H9 (cell line): ENCODE measurements at regions not wholly inside any gene's neighbourhood (a gene's known extent, or its start where the extent isn't known, plus 50 kb on each side); places are given as distances from the start of the nearest gene placed in this dataset.

ENCODE experiments used
- DNase-seq: peaks from one replicate; pipeline ENCODE4 v3.0.0-alpha.2; 2017
- H2AFZ ChIP-seq: one replicate; pipeline ENCODE4 v1.6.1; 2013; ENCODE audit warnings: mild to moderate bottlenecking, low read length, control low read depth, moderate library complexity
- H2AK5ac ChIP-seq: 2 replicates; pipeline ENCODE4 v1.6.1; 2013; ENCODE audit warnings: low read length, control low read depth, mixed read lengths; ENCODE audit not compliant: insufficient read length
- H2BK120ac ChIP-seq: one replicate; pipeline ENCODE4 v1.6.1; 2013; ENCODE audit warnings: low read depth, mild to moderate bottlenecking, low read length, control low read depth, inconsistent platforms; ENCODE audit not compliant: poor library complexity, severe bottlenecking
- H2BK12ac ChIP-seq: 2 replicates; pipeline ENCODE4 v1.6.1; 2013; ENCODE audit warnings: low read length, control low read depth, mixed read lengths, low read depth; ENCODE audit not compliant: insufficient read length
- H2BK15ac ChIP-seq: 2 replicates; pipeline ENCODE4 v1.6.1; 2013; ENCODE audit warnings: low read depth, low read length, control low read depth
- H2BK20ac ChIP-seq: one replicate; pipeline ENCODE4 v1.6.1; 2013; ENCODE audit warnings: low read depth, mild to moderate bottlenecking, low read length, control low read depth, inconsistent platforms; ENCODE audit not compliant: poor library complexity, severe bottlenecking
- H2BK5ac ChIP-seq: 2 replicates; pipeline ENCODE4 v1.6.1; 2013; ENCODE audit warnings: low read length, control low read depth, mixed read lengths; ENCODE audit not compliant: insufficient read length
- H3K14ac ChIP-seq: 2 replicates; pipeline ENCODE4 v1.6.1; 2013; ENCODE audit warnings: low read length, control low read depth; ENCODE audit not compliant: insufficient read depth
- H3K18ac ChIP-seq: 2 replicates; pipeline ENCODE4 v1.6.1; 2013; ENCODE audit warnings: low read depth, mild to moderate bottlenecking, mixed read lengths, low read length, control low read depth; ENCODE audit not compliant: insufficient read length
- H3K23ac ChIP-seq: 2 replicates; pipeline ENCODE4 v1.6.1; 2013; ENCODE audit warnings: low read length, control low read depth, mixed read lengths, low read depth; ENCODE audit not compliant: insufficient read length
- H3K23me2 ChIP-seq: 2 replicates; pipeline ENCODE4 v1.6.1; 2013; ENCODE audit warnings: low read depth, mild to moderate bottlenecking, mixed read lengths, low read length, control low read depth; ENCODE audit not compliant: insufficient read length, poor library complexity, severe bottlenecking
- H3K27ac ChIP-seq: 2 replicates; pipeline ENCODE4 v1.5.1; 2013; ENCODE audit warnings: low read length, control low read depth, mixed read lengths, low read depth; ENCODE audit not compliant: insufficient read length
- H3K27me3 ChIP-seq: 2 replicates; pipeline ENCODE4 v1.6.1; 2013; ENCODE audit warnings: low read length, control low read depth, inconsistent platforms; ENCODE audit not compliant: insufficient read depth
- H3K4ac ChIP-seq: 2 replicates; pipeline ENCODE4 v1.6.1; 2013; ENCODE audit warnings: low read depth, mild to moderate bottlenecking, control low read depth, inconsistent platforms, low read length, moderate library complexity
- H3K4me1 ChIP-seq: 2 replicates; pipeline ENCODE4 v1.6.1; 2013; ENCODE audit warnings: low read length, control low read depth, inconsistent platforms; ENCODE audit not compliant: insufficient read depth
- H3K4me2 ChIP-seq: 2 replicates; pipeline ENCODE4 v1.6.1; 2013; ENCODE audit warnings: low read length, control low read depth, mixed read lengths; ENCODE audit not compliant: insufficient read length, insufficient read depth
- H3K56ac ChIP-seq: 2 replicates; pipeline ENCODE4 v1.6.1; 2013; ENCODE audit warnings: low read depth, mild to moderate bottlenecking, mixed read lengths, low read length, control low read depth; ENCODE audit not compliant: insufficient read length
- H3K79me1 ChIP-seq: 2 replicates; pipeline ENCODE4 v1.6.1; 2013; ENCODE audit warnings: low read depth, mild to moderate bottlenecking, moderate library complexity, low read length, control low read depth, inconsistent platforms; ENCODE audit not compliant: insufficient read depth, poor library complexity, severe bottlenecking
- H3K79me2 ChIP-seq: 2 replicates; pipeline ENCODE4 v1.6.1; 2013; ENCODE audit warnings: low read length, control low read depth, inconsistent platforms; ENCODE audit not compliant: insufficient read depth
- H3K9ac ChIP-seq: 2 replicates; pipeline ENCODE4 v1.6.1; 2013; ENCODE audit warnings: low read length, control low read depth, mixed read lengths; ENCODE audit not compliant: insufficient read length; ENCODE audit errors: extremely low read depth
- H3K9me3 ChIP-seq: one replicate; pipeline ENCODE4 v1.6.1; 2013; ENCODE audit warnings: low read depth, low read length, inconsistent platforms; ENCODE audit not compliant: control insufficient read depth
- H3T11ph ChIP-seq: one replicate; pipeline ENCODE4 v1.6.1; 2013; ENCODE audit warnings: mild to moderate bottlenecking, low read length, control low read depth, inconsistent platforms
- H4K20me1 ChIP-seq: one replicate; pipeline ENCODE4 v1.6.1; 2013; ENCODE audit not compliant: control insufficient read depth, insufficient read length, insufficient read depth
- H4K5ac ChIP-seq: 2 replicates; pipeline ENCODE4 v1.6.1; 2013; ENCODE audit warnings: low read depth, mild to moderate bottlenecking, mixed read lengths, low read length, control low read depth; ENCODE audit not compliant: insufficient read length
- H4K8ac ChIP-seq: replicated peaks from 2 replicates; pipeline ENCODE4 v1.6.1; 2013; ENCODE audit warnings: low read length, control low read depth, mixed read lengths, low read depth; ENCODE audit not compliant: insufficient read length
- H4K91ac ChIP-seq: 2 replicates; pipeline ENCODE4 v1.6.1; 2013; ENCODE audit warnings: low read depth, mild to moderate bottlenecking, moderate library complexity, mixed read lengths, low read length, control low read depth; ENCODE audit not compliant: insufficient read length
- H3K27ac Mint-ChIP-seq, 3 experiments: 2 replicates in 2 of 3; 3 replicates in 1 of 3; pipeline ENCODE4 v1.8.0; 2020 to 2021; ENCODE audit warnings: mixed read lengths in 3 of 3, mild to moderate bottlenecking in 1 of 3, moderate library complexity in 1 of 3
- H3K27me3 Mint-ChIP-seq: 2 replicates; pipeline ENCODE4 v1.8.0; 2021; ENCODE audit warnings: low read depth, mild to moderate bottlenecking, moderate library complexity, mixed read lengths
- H3K36me3 Mint-ChIP-seq, 3 experiments: 2 replicates in 2 of 3; 3 replicates in 1 of 3; pipeline ENCODE4 v1.8.0; 2020 to 2021; ENCODE audit warnings: low read depth in 3 of 3, mixed read lengths in 3 of 3; ENCODE audit not compliant: insufficient read depth in 1 of 3
- H3K4me1 Mint-ChIP-seq, 2 experiments: 2 replicates each; pipeline ENCODE4 v1.8.0; 2020; ENCODE audit warnings: mixed read lengths in 2 of 2
- H3K4me3 Mint-ChIP-seq, 2 experiments: 2 replicates in 1 of 2; 3 replicates in 1 of 2; pipeline ENCODE4 v1.8.0; 2020 to 2021; ENCODE audit warnings: mild to moderate bottlenecking in 2 of 2, mixed read lengths in 2 of 2, moderate library complexity in 1 of 2
- H3K9me3 Mint-ChIP-seq, 2 experiments: 2 replicates in 1 of 2; 3 replicates in 1 of 2; pipeline ENCODE4 v1.8.0; 2020; ENCODE audit warnings: mild to moderate bottlenecking in 2 of 2, mixed read lengths in 2 of 2, moderate library complexity in 1 of 2
- WGBS: extraction: QIAGEN DNeasy Blood & Tissue Kit; methylation state at CpG from one replicate; pipeline ENCODE4 v1.1.7; 2013; ENCODE audit warnings: missing lambda C conversion rate, low lambda C conversion rate, mixed read lengths; ENCODE audit not compliant: insufficient read length; ENCODE audit errors: extremely low coverage; 5-methylcytosine and 5-hydroxymethylcytosine counted together
- TF ChIP-seq, protein P1 (sequence below): fragments of 200-600 bp; sonication (generic); conservative IDR thresholded peaks from 3 replicates; pipeline ENCODE4 v1.8.0; 2021; ENCODE audit warnings: antibody characterized with exemption, mild to moderate bottlenecking

DNA sequence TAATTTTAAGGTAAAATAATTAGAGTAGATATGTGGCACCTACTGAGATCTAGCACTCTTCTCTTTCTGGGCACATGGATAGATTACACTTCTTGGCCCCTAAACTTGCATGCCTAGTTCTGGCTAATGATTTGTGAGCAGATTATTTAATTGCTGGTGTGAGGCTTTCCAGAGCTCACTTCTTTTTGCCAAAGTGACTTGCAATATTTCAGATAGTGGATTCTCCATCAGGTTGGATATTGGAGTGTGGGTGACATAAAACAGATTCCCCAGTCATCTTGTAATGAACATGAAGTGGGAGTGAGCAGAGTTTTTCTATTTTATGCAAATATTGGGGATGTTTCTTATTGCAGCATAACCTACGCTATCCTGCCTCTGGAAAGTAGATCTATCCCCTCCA, 247.9 kb downstream of the KLF5 start:
- Mint-ChIP-seq H3K27me3 (no peaks in the 10 kb centered on the region), H3K36me3 (peaks cover 0 to 5% (median 0%) of the 10 kb centered on the region in 3 experiments; a peak in 1 of 7 replicates), H3K9me3 (peaks cover 0 to 5% of the 10 kb centered on the region in 2 experiments; a peak in 1 of 5 replicates), H3K27ac (no peak overlapping the region), H3K4me3 (no peak overlapping the region), H3K4me1 (peaks cover 4 to 5% of the 10 kb centered on the region in 2 experiments; a peak in 2 of 4 replicates)
- H3K4me2 ChIP-seq, result no peak overlapping the region
- H3K23me2 ChIP-seq, result no peaks in the 10 kb centered on the region
- no peak overlapping the region for H3K23ac ChIP-seq
- H2BK5ac ChIP-seq, result no peak overlapping the region
- no peak overlapping the region for H4K91ac ChIP-seq
- H3K9ac ChIP-seq, result no peak overlapping the region
- H2BK20ac ChIP-seq, result no peak overlapping the region
- no peak overlapping the region for H3K27ac ChIP-seq
- no peaks in the 10 kb centered on the region for H4K20me1 ChIP-seq
- H4K8ac ChIP-seq, result no peak overlapping the region
- no peak overlapping the region for H3K4ac ChIP-seq
- H3K9me3 ChIP-seq, result no peaks in the 10 kb centered on the region
- H3K4me1 ChIP-seq, result no peaks in the 10 kb centered on the region
- no peak overlapping the region for H3K14ac ChIP-seq
- no peak overlapping the region for H2AK5ac ChIP-seq
- no peak overlapping the region for H2AFZ ChIP-seq
- no peak for DNase-seq
- H2BK15ac ChIP-seq, result no peak overlapping the region
- H3K79me2 ChIP-seq, result no peaks in the 10 kb centered on the region
- no peak overlapping the region for H2BK12ac ChIP-seq
- WGBS, result no CpG with 5 or more reads among the region's 1 CpG
- no peak overlapping the region for H3K18ac ChIP-seq
- H2BK120ac ChIP-seq, result no peak overlapping the region
- TF ChIP-seq, protein P1, sequence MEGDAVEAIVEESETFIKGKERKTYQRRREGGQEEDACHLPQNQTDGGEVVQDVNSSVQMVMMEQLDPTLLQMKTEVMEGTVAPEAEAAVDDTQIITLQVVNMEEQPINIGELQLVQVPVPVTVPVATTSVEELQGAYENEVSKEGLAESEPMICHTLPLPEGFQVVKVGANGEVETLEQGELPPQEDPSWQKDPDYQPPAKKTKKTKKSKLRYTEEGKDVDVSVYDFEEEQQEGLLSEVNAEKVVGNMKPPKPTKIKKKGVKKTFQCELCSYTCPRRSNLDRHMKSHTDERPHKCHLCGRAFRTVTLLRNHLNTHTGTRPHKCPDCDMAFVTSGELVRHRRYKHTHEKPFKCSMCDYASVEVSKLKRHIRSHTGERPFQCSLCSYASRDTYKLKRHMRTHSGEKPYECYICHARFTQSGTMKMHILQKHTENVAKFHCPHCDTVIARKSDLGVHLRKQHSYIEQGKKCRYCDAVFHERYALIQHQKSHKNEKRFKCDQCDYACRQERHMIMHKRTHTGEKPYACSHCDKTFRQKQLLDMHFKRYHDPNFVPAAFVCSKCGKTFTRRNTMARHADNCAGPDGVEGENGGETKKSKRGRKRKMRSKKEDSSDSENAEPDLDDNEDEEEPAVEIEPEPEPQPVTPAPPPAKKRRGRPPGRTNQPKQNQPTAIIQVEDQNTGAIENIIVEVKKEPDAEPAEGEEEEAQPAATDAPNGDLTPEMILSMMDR, result no peak
- no peaks in the 10 kb centered on the region for H3K79me1 ChIP-seq
- H3T11ph ChIP-seq, result no peak overlapping the region
- no peaks in the 10 kb centered on the region for H3K27me3 ChIP-seq
- no peak overlapping the region for H3K56ac ChIP-seq
- no peak overlapping the region for H4K5ac ChIP-seq
